Panc1 (cell line): ENCODE measurements at regions not wholly inside any gene's neighbourhood (a gene's known extent, or its start where the extent isn't known, plus 50 kb on each side); places are given as distances from the start of the nearest gene placed in this dataset.

Source experiments
- ATAC-seq: fragments of 200-7000 bp; cut with Tn5 transposase; 2 replicates; pipeline ENCODE4 v1.9.1; 2020; ENCODE audit warnings: mild to moderate bottlenecking, moderate library complexity
- BruUV-seq: library from RNA; stranded (reverse); fragments of 400-500 nt; replicated peaks from 2 replicates; lab custom pipeline; 2021; lab: Mats Ljungman, UMichigan
- CTCF ChIA-PET: fragments of 300-600 bp; sonication (Branson Sonifier 250); formaldehyde crosslinking; loops from one replicate; lab custom pipeline; 2022; ENCODE audit warnings: antibody characterized with exemption; lab: Charles Lee
- POLR2A ChIA-PET: fragments of 300-600 bp; sonication (Branson Sonifier 250); formaldehyde crosslinking; loops from one replicate; lab custom pipeline; 2022; ENCODE audit warnings: antibody characterized with exemption; lab: Charles Lee
- DNase-seq: peaks from one replicate; pipeline ENCODE4 v3.0.0-alpha.2; 2010; ENCODE audit warnings: low read depth, low spot score
- H3K27ac ChIP-seq: 2 replicates; pipeline ENCODE4 v1.5.1; 2011; ENCODE audit warnings: mild to moderate bottlenecking, low read length, inconsistent platforms
- H3K27me3 ChIP-seq: fragments of 200-500 bp; sonication (Bioruptor generic); 2 replicates; pipeline ENCODE4 v1.6.0; 2014; ENCODE audit warnings: low read length, inconsistent platforms; ENCODE audit not compliant: control insufficient read depth, insufficient read depth
- H3K36me3 ChIP-seq: fragments of 200-500 bp; sonication (Bioruptor generic); 2 replicates; pipeline ENCODE4 v1.5.1; 2014; ENCODE audit warnings: inconsistent platforms, mild to moderate bottlenecking, low read length, moderate library complexity; ENCODE audit not compliant: control insufficient read depth, insufficient read depth
- H3K4me1 ChIP-seq: 2 replicates; pipeline ENCODE4 v1.5.1; 2011; ENCODE audit warnings: inconsistent platforms, mild to moderate bottlenecking, low read length, moderate library complexity; ENCODE audit not compliant: control insufficient read depth, insufficient read depth
- H3K4me3 ChIP-seq, 2 experiments: 2 replicates each; pipeline ENCODE4 v1.5.1; 2011 to 2012; ENCODE audit warnings: low read depth in 2 of 2, low read length in 2 of 2, mild to moderate bottlenecking in 2 of 2, inconsistent platforms in 1 of 2, moderate library complexity in 1 of 2
- H3K9me3 ChIP-seq: fragments of 200-500 bp; sonication (Bioruptor generic); 2 replicates; pipeline ENCODE4 v1.5.1; 2014; ENCODE audit warnings: low read depth, mild to moderate bottlenecking, inconsistent platforms, low read length, moderate library complexity; ENCODE audit not compliant: control insufficient read depth, insufficient read depth
- POLR2AphosphoS5 ChIP-seq: IDR thresholded peaks from 2 replicates; pipeline ENCODE4 v1.6.1; 2012; ENCODE audit warnings: mild to moderate bottlenecking, low read depth, low read length, moderate library complexity
- SIN3A ChIP-seq: IDR thresholded peaks from 2 replicates; pipeline ENCODE4 v1.6.1; 2012; ENCODE audit warnings: low read depth, mild to moderate bottlenecking, low read length, moderate library complexity, borderline replicate concordance; ENCODE audit not compliant: insufficient read depth
- TCF7L2 ChIP-seq: IDR thresholded peaks from 2 replicates; pipeline ENCODE4 v1.6.1; 2011; ENCODE audit warnings: mild to moderate bottlenecking, low read depth, low read length, inconsistent platforms
- in situ Hi-C: cut with HindIII; loops from 2 replicates; pipeline ENCODE4 v1.10.0; 2016; ENCODE audit warnings: low sequenced_read_pairs, low pct_unique_long_range_greater_than_20kb
- intact Hi-C: fragments of 100-400 bp; cut with micrococcal nuclease; formaldehyde crosslinking; loops from one replicate; pipeline ENCODE4 v1.10.0; 2022; ENCODE audit not compliant: unreplicated experiment
- TF ChIP-seq, protein P1 (sequence below), 2 experiments: IDR thresholded peaks; 2 replicates each; pipeline ENCODE4 v1.6.1; 2011 to 2012; ENCODE audit warnings: low read depth in 2 of 2, control low read depth in 1 of 2, low read length in 1 of 2, mild to moderate bottlenecking in 1 of 2, moderate library complexity in 1 of 2; ENCODE audit not compliant: insufficient read depth in 1 of 2
- TF ChIP-seq, protein P2 (sequence below): fragments of 450-650 bp; IDR thresholded peaks from 2 replicates; pipeline ENCODE4 v1.5.1; 2017; ENCODE audit warnings: mild to moderate bottlenecking

DNA sequence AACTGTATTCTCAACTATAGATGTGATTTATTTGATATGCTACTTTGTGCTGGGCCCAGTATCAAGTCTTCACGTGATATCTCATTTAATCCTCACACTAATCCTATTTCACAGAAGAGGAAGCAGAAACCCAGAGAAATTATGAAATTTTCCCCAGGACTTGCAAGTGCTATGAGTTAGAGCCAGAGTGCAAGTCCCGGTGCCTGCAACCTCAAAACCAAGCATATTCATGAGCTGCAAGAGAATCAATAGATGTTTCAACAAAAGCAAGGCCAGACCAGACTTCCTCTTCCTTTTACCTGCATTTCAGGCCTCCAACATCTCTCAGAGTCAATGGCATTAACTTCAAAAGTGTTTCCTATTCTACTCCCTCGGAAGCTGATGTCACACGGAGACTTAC, 92.2 kb upstream of the GATB start:
- H3K36me3 ChIP-seq, result no peaks in the 10 kb centered on the region
- in situ Hi-C loops (no loop called here), intact Hi-C loops (no loop called here)
- H3K4me1 ChIP-seq, result no peaks in the 10 kb centered on the region
- BruUV-seq, result no TSS peak
- no peak overlapping the region for H3K27ac ChIP-seq
- TF ChIP-seq, protein P1, sequence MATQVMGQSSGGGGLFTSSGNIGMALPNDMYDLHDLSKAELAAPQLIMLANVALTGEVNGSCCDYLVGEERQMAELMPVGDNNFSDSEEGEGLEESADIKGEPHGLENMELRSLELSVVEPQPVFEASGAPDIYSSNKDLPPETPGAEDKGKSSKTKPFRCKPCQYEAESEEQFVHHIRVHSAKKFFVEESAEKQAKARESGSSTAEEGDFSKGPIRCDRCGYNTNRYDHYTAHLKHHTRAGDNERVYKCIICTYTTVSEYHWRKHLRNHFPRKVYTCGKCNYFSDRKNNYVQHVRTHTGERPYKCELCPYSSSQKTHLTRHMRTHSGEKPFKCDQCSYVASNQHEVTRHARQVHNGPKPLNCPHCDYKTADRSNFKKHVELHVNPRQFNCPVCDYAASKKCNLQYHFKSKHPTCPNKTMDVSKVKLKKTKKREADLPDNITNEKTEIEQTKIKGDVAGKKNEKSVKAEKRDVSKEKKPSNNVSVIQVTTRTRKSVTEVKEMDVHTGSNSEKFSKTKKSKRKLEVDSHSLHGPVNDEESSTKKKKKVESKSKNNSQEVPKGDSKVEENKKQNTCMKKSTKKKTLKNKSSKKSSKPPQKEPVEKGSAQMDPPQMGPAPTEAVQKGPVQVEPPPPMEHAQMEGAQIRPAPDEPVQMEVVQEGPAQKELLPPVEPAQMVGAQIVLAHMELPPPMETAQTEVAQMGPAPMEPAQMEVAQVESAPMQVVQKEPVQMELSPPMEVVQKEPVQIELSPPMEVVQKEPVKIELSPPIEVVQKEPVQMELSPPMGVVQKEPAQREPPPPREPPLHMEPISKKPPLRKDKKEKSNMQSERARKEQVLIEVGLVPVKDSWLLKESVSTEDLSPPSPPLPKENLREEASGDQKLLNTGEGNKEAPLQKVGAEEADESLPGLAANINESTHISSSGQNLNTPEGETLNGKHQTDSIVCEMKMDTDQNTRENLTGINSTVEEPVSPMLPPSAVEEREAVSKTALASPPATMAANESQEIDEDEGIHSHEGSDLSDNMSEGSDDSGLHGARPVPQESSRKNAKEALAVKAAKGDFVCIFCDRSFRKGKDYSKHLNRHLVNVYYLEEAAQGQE (IDR thresholded peaks at IDR 0.05; ENCODE audit: insufficient read depth in 1 of 2, low read depth in 2 of 2, low read length in 1 of 2), result no peak
- TF ChIP-seq, protein P2, sequence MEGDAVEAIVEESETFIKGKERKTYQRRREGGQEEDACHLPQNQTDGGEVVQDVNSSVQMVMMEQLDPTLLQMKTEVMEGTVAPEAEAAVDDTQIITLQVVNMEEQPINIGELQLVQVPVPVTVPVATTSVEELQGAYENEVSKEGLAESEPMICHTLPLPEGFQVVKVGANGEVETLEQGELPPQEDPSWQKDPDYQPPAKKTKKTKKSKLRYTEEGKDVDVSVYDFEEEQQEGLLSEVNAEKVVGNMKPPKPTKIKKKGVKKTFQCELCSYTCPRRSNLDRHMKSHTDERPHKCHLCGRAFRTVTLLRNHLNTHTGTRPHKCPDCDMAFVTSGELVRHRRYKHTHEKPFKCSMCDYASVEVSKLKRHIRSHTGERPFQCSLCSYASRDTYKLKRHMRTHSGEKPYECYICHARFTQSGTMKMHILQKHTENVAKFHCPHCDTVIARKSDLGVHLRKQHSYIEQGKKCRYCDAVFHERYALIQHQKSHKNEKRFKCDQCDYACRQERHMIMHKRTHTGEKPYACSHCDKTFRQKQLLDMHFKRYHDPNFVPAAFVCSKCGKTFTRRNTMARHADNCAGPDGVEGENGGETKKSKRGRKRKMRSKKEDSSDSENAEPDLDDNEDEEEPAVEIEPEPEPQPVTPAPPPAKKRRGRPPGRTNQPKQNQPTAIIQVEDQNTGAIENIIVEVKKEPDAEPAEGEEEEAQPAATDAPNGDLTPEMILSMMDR, result no peak
- TF ChIP-seq SIN3A (no peak), TCF7L2 (no peak), POLR2AphosphoS5 (no peak)
- ChIA-PET CTCF (no interaction called here), POLR2A (no interaction called here)
- H3K4me3 ChIP-seq, result no peak overlapping the region
- ATAC-seq (no peak), DNase-seq (no peak)
- H3K27me3 ChIP-seq, result no peaks in the 10 kb centered on the region
- H3K9me3 ChIP-seq, result no peaks in the 10 kb centered on the region

DNA sequence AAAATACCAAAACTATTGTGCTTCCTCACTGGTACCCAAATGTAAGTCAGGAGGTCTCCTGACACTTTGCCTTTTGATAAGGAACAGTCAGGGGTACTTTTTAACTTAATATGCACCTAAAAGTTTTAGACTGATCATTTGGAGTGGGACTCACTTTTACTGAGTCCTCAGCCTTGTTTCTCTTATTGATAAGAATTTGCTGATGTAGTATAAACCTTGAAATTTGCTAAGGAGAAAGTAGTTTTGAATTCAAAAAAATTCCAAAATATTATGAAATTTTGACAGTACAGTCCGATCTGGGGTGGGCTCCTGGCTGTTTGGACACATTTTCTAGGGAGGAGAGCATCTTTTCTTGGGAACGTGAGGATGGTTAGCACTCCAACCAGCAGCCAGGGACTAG, 91.4 kb upstream of the GATB start:
- intact Hi-C loops, result no loop called here
- CTCF ChIA-PET, result no interaction called here
- H3K36me3 ChIP-seq, result no peaks in the 10 kb centered on the region
- no peaks in the 10 kb centered on the region for H3K9me3 ChIP-seq
- H3K4me1 ChIP-seq, result no peaks in the 10 kb centered on the region
- BruUV-seq, result no TSS peak
- H3K4me3 ChIP-seq, result no peak overlapping the region
- POLR2A ChIA-PET, result no interaction called here
- H3K27me3 ChIP-seq, result no peaks in the 10 kb centered on the region
- ATAC-seq (no peak), DNase-seq (no peak)
- no peak overlapping the region for H3K27ac ChIP-seq
- in situ Hi-C loops, result no loop called here
- TF ChIP-seq, protein P2, result no peak
- TF ChIP-seq TCF7L2, result no peak
- TF ChIP-seq, protein P1 (IDR thresholded peaks at IDR 0.05; ENCODE audit: insufficient read depth in 1 of 2, low read depth in 2 of 2, low read length in 1 of 2), result no peak
- TF ChIP-seq SIN3A, result no peak
- TF ChIP-seq POLR2AphosphoS5, result no peak
